GM19043 (cell line): ENCODE measurements at regions not wholly inside any gene's neighbourhood (a gene's known extent, or its start where the extent isn't known, plus 50 kb on each side); places are given as distances from the start of the nearest gene placed in this dataset.

Source experiments
- ATAC-seq: cut with Tn5 transposase; IDR thresholded peaks from one replicate; pipeline ENCODE4 v1.9.1; 2021; ENCODE audit warnings: low read depth; ENCODE audit not compliant: unreplicated experiment

DNA sequence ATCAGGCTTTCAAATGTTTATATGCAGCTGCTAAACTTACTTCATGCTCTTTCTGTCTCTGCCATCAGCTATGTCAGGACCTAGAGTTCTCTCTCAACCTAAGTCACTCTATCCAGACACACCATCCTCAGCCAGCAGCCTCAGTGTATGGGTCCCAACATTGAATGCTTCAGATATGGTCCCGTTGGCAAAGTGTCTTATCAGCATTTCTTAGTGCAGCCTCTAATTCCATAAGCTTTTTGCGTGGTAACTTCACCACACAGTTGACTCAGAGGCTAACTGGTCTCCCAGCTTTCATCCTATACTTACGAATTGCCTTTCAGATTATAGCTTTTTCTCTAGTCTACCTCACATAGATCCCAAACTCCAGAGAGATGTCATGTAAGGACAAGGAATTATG is 402.9 kb upstream of the EEF2KMT start:
- no peak for ATAC-seq

DNA sequence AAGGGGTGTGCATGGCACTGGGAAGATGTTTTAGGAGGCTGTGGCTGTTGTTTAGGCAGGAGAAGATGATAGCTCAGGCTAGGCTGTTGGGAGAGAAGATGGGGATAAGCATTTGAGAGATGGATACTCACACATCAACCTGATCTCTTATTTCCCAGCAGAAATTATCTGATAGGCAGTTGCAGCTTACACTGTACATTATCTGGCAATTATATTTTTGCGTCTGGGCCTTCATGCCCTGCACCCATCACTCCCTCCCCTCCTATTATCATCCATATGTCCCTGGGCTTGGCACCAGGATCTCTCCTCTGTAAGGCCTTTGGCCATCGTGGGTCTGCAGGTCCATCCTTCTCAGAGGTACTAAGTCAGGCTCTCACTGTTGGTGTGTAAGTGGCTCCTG is 401.0 kb upstream of the EEF2KMT start:
- ATAC-seq: no peak

DNA sequence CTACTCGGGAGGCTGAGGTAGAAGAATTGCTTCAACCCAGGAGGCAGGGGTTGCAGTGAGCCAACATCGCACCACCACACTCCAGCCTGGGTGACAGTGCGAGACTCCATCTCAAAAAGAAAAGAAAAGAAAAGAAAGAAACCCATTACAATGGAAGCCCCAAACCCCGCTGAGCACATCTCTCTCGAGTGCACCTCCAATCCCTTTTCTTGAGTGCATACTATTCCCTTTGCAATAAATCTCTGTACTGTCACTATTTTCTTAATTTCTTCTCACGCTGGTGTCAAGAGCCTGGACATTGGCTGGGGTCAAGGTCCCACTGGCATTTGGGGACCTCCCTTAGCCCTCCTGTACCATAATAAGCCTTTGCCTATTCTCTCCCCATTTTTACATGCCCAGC is 398.4 kb upstream of the EEF2KMT start:
- ATAC-seq: no peak

GRCh38 chr16:5490499-5490898 is 392.9 kb upstream of the EEF2KMT start:
- ATAC-seq: no peak

DNA sequence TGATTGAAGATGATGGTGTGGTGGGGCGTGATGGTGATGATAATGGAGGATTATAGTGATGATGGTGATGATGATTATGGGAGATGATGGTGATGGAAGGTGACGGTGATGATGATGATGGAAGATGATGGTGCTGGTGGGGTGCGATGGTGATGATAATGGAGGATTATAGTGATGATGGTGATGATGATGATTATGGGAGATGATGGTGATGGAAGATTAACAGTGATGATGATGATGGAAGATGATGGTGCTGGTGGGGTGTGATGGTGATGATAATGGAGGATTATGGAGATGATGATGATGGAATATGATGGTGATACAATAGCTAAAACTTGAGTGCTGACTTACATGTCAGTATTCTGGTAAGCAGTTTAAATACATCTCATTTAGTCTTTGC is 391.0 kb upstream of the EEF2KMT start:
- no peak for ATAC-seq

GRCh38 chr16:5487728-5488127 is 390.1 kb upstream of the EEF2KMT start:
- ATAC-seq: no peak

DNA sequence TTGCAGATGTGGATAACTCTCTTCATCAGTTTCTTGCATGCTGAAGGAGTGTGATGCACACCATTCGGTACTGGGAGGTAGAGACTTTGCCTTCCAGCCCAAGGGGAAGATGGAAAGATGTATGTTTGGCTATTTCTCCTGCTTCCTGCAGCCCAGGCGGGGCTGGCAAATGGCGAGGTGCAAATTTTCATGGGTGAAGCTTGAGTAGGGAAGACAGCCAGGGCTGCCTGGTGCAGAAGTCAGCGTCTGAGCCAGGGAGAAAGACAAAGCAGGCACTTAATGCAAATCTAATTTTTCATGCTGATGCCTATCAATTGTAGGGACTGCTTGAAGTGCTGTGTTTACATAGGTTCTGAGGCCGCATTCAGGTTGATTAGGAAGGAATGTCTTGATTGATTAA is 384.7 kb upstream of the EEF2KMT start:
- no peak for ATAC-seq

DNA sequence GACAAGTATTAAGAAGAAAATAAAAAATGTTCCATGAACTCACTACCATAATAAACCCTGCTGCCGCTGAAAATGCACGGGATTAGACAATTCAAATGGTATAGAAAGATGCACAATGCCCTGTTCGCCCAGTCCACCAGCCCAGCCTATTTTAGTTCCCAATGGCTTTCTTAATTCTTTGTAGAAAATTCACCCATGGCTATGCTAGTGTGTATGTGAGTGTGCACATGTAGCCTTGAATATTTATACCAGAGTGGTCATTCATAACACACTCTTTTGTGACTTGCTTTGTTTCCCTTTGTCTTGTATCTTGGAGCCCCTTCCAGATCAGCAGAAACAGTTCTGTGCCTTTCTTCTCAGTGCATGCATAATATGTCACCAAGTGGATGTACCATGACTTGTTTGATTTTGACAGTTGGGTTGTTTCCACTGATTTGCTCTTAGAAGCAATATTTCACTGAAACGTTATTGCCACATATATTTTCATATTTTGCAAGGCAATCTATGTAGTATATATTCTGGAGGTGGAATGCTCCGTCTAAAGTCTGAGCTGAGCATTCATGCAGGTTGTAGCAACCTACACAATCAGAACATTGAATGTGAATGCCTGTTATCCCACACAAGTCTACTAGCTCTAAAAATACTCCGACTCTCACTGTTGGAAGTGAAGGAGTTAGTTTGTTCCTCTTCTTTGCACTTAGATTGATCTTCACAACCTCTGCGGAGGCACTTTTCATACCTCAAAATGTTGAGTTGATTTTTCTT is 383.0 kb upstream of the EEF2KMT start:
- no peak for ATAC-seq

- ATAC-seq: no peak
Measured at GRCh38 chr16:5479926-5480325, 382.3 kb upstream of the EEF2KMT start.

DNA sequence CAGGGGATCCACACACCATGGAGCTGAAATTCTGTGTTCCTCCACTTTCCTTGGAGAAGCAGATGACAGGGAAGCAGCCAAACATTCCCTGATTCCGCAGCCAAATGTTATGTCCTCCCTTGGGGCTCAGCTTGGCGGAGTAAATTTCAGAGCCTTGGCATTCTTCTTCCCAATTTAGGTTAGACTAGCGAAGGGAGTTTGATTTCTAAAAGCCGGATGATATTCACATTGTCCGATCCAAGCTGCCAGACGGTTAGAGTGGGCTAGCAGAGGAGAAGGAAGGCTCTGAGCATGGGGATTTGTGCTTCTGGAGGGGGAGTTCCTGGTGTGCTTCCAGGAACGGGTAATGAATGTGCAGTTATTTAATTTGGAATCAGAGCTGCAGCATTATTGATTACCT is 380.4 kb upstream of the EEF2KMT start:
- ATAC-seq: no peak

DNA sequence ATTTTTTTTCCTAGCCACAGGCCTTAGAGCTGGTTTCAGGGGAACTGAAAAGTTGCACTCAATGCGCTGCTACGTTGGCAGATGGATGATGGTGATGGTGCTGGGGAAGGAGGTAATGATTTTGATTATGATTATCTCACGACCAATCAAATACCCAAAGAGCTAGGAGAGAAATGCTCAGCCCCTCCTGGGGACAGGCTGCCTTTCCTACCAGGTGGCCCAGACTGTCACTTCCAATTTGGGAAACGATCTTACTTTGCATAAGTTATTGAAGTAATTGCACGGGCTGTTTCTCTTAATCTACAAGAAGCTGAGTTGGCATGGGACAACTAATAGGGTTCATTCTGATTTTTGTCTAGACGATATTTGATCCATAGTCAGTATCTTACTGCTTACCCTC is 379.7 kb upstream of the EEF2KMT start:
- ATAC-seq: no peak

GRCh38 chr16:5472552-5472951 is 375.0 kb upstream of the EEF2KMT start:
- ATAC-seq: no peak

GRCh38 chr16:5468488-5468887 is 370.9 kb upstream of the EEF2KMT start:
- no peak for ATAC-seq

DNA sequence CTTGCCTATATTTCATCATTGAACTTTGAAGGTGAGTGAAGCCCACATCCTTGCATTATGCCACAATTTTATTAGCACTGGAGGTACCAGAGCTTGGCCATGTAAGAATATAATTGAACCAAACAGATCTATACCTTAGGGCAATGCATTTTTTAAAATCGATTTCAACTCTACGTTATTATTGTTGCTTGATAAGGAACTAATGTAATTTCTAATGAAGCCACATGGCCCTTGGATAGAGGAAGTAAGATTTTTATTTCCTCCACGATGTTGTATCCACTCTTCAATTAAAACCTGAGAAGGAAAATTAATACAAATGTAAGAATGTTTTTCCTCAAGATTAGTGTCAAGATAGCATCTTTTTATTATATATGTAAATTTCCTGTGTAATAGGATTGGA is 370.0 kb upstream of the EEF2KMT start:
- no peak for ATAC-seq

- no peak for ATAC-seq
Measured at GRCh38 chr16:5466551-5466950, 369.0 kb upstream of the EEF2KMT start.

DNA sequence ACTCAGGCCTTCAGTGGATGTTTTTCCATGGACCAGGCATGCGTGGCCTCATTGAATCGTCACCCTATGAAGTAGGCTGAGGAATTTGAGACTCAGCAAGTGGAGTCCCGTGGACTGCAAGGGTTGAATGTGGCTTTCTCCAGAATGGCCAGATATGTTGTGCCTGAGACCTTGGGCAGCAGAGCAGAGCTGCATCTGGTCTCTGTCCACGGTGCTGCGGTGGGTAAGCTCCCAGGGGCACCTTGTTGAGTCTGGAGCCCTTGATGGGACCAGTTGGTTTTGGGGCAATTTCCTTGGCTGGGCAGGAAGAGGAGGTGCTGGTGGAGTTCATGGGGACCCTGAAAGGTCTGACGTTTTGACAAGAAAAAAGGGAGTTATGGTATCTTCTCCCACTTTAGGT is 368.1 kb upstream of the EEF2KMT start:
- ATAC-seq: no peak

DNA sequence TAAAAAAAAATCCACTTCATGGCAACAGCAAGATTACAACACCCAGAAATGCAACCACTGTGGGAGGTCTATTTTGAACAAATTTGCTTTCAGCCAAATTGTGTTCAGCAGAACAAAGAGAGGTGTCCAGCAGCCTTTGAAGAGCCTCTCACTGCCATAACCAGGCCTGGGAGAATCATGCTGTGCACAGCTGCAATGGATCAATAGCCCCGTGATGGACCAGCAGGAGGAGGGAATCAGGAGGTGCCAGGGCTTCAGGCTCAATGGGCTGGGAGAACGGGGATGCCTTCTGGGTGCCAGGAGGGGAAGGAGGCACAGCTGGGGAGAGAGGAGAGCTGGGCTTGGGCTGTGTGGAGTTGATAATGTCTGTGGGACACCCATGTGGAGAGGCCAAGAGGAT is 366.2 kb upstream of the EEF2KMT start:
- ATAC-seq: no peak

DNA sequence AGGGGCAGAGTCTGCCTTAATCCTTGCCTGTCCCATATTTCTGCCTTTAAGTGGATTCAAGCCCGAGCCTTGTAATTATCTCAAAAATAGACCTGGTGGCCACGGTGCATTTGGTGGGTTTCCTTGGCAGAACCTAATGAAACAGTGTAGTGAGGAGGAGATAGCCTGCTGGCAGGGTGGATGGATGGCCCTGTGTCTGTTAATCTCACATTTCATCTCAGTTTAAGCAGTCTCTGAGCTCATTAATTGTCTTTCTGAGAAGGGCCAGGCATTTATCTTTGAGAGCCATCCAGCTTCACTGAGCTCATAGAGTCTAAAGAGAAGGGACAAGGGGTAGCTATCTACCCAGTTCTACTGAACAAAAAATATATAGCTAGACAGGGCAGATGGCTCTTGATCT is 364.0 kb upstream of the EEF2KMT start:
- ATAC-seq: no peak

- no peak for ATAC-seq
Measured at GRCh38 chr16:5461141-5461540, 363.5 kb upstream of the EEF2KMT start.

GRCh38 chr16:5460701-5461100 is 363.1 kb upstream of the EEF2KMT start:
- no peak for ATAC-seq

DNA sequence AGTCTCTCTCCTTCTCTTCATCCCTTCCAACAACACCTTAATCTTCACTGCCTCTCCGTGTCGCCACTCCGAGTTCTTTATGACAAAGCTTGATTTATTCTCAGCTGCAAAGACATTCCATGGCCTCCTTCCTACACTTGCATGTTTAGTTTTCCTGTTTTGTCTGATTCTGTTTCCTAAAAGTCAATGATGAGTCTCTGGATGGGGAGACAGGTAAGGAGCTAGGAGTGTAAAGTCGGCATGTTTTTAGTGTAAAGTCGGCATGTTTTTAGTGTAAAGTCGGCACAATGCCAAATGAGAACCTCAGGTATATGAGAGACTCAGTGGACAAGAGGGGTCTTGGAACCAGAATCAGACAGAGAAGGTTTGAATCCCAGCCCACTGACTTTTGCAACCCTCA is 362.3 kb upstream of the EEF2KMT start:
- no peak for ATAC-seq

- ATAC-seq: no peak
Measured at GRCh38 chr16:5455110-5455509, 357.5 kb upstream of the EEF2KMT start.

GRCh38 chr16:5454349-5454748 is 356.8 kb upstream of the EEF2KMT start:
- no peak for ATAC-seq
